Transverse colon (tissue), 4 donors: ENCODE measurements at regions not wholly inside any gene's neighbourhood (a gene's known extent, or its start where the extent isn't known, plus 50 kb on each side); places are given as distances from the start of the nearest gene placed in this dataset.

ENCODE experiments used
- DNase-seq: peaks from one replicate; pipeline ENCODE4 v3.0.0-alpha.2; 2019
- H3K27ac ChIP-seq, 4 donors: fragments of 200-600 bp; sonication (generic); 2 replicates each; pipeline ENCODE4 v1.5.1; 2016 to 2018; ENCODE audit warnings: inconsistent platforms in 4 of 4
- H3K27me3 ChIP-seq: fragments of 200-600 bp; sonication (generic); 2 replicates; pipeline ENCODE4 v1.5.1; 2017; ENCODE audit warnings: inconsistent platforms
- H3K36me3 ChIP-seq, 4 donors: fragments of 200-600 bp; sonication (generic); 2 replicates each; pipeline ENCODE4 v1.5.1; 2017 to 2019; ENCODE audit warnings: inconsistent platforms in 4 of 4
- H3K4me1 ChIP-seq, 4 donors: fragments of 200-600 bp; sonication (generic); 2 replicates each; pipeline ENCODE4 v1.5.1; 2017 to 2020; ENCODE audit warnings: inconsistent platforms in 4 of 4
- H3K4me3 ChIP-seq, 4 donors: fragments of 200-600 bp; sonication (generic); 1 replicate in 1 of 4; 2 replicates in 3 of 4; pipeline versions ENCODE4 v1.5.1 to v1.6.1; 2017 to 2019; ENCODE audit warnings: inconsistent platforms in 4 of 4
- H3K9me3 ChIP-seq, 2 donors: fragments of 200-600 bp; sonication (generic); 2 replicates each; pipeline ENCODE4 v1.5.1; 2017 to 2019; ENCODE audit warnings: inconsistent platforms in 2 of 2
- EP300 ChIP-seq: sonication (generic); formaldehyde crosslinking; IDR thresholded peaks from one replicate; pipeline ENCODE4 v1.6.1; 2017; ENCODE audit warnings: antibody characterized with exemption, low read depth
- POLR2A ChIP-seq: fragments of 450-650 bp; IDR thresholded peaks from one replicate; pipeline ENCODE4 v1.6.1; 2016; ENCODE audit warnings: antibody characterized with exemption, mild to moderate bottlenecking, moderate library complexity
- POLR2AphosphoS5 ChIP-seq, 3 donors: sonication (generic); formaldehyde crosslinking; IDR thresholded peaks; one replicate each; pipeline ENCODE4 v1.6.1; 2016; ENCODE audit warnings: antibody characterized with exemption in 3 of 3
- WGBS, 2 donors: methylation state at CpG; one replicate each; pipeline ENCODE4 v1.1.5; 2018; ENCODE audit warnings: low coverage in 1 of 2; 5-methylcytosine and 5-hydroxymethylcytosine counted together
- in situ Hi-C, 4 donors: fragments of 200-750 bp; cut with MboI; loops; one replicate each; pipeline versions ENCODE4 v1.15.0 to v1.15.1; 2017; ENCODE audit warnings: low sequenced_read_pairs in 3 of 4, low pct_ligation_motif_present in 1 of 4, low pct_unique_long_range_greater_than_20kb in 1 of 4
- intact Hi-C: fragments of 100-400 bp; cut with DNase I; formaldehyde crosslinking; loops from one replicate; pipeline ENCODE4 v1.15.1; 2023; ENCODE audit warnings: low total_unique reads
- TF ChIP-seq, protein P1 (sequence below), 5 experiments: fragments of 200-600 bp in 3 of 5; fragments of 450-650 bp in 2 of 5; sonication (generic) in 3 of 5; IDR thresholded peaks; 1 replicate in 2 of 5; 2 replicates in 3 of 5; pipeline ENCODE4 v1.5.1; 2016 to 2017; ENCODE audit warnings: antibody characterized with exemption in 5 of 5, inconsistent platforms in 3 of 5, mild to moderate bottlenecking in 2 of 5, moderate library complexity in 1 of 5

DNA sequence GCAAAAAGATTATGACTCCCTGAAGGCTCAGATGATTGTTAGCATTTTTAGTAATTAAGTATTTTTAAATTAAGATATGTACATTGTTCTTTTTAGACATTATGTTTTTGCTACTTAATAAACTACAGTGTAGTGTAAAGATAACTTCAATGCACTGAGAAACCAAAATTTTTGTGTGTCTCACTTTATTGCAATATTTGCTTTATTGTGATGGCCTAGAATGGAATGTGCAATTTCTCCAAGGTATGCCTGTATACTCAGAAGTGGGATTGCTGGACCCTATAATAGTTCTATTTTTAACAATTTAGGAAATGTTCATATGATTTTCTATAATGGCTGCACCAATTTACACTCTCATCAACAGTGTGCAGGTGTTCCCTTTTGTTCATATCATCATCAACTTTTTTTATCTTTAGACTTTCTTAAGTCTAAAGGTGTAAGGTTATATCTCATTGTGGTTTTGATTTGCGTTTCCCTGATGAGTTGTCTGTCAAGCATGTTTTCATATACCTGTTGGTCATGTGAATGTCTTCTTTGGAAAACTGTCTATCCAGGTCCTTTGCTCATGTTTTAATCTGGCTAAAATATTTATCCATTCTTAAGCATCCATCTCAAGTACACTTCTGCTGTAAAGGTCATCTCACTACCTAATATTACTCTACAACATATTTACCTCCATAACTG is 1323.5 kb upstream of the LRRTM3 start:
- Histone ChIP-seq H3K9me3 (peaks cover 5 to 13% of the 10 kb centered on the region in 2 donors), H3K27ac (no peak overlapping the region), H3K4me1 (no peaks in the 10 kb centered on the region), H3K27me3 (no peaks in the 10 kb centered on the region), H3K36me3 (no peaks in the 10 kb centered on the region), H3K4me3 (no peak overlapping the region)
- WGBS, 2 donors: 79 to 100% methylated on average over 1 of the region's 1 CpG
- intact Hi-C loops (no loop called here), in situ Hi-C loops (no loop called here)
- TF ChIP-seq POLR2AphosphoS5 (IDR thresholded peaks at IDR 0.05) (no peak), EP300 (no peak), POLR2A (no peak)
- TF ChIP-seq, protein P1, sequence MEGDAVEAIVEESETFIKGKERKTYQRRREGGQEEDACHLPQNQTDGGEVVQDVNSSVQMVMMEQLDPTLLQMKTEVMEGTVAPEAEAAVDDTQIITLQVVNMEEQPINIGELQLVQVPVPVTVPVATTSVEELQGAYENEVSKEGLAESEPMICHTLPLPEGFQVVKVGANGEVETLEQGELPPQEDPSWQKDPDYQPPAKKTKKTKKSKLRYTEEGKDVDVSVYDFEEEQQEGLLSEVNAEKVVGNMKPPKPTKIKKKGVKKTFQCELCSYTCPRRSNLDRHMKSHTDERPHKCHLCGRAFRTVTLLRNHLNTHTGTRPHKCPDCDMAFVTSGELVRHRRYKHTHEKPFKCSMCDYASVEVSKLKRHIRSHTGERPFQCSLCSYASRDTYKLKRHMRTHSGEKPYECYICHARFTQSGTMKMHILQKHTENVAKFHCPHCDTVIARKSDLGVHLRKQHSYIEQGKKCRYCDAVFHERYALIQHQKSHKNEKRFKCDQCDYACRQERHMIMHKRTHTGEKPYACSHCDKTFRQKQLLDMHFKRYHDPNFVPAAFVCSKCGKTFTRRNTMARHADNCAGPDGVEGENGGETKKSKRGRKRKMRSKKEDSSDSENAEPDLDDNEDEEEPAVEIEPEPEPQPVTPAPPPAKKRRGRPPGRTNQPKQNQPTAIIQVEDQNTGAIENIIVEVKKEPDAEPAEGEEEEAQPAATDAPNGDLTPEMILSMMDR (IDR thresholded peaks at IDR 0.05): no peak
- no peak for DNase-seq

DNA sequence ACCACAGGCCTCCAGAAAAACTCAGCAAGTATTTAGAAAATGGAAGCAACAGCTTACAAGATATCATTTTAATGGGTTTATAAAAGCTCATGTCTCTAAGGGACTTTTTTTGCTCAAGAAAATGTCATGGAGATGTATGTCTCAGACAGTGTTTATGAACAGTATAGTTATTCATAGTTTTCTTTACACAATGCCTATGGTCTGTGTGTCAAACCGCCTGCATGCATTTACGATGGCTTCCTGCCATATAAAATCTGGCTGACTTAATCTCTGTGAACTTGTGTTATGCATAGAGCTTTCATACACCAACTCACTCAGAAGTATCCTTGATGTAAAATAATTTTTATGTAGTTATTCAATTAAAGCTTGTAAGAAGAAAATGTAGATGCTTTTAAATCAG is 1314.2 kb upstream of the LRRTM3 start:
- WGBS, 2 donors: 17 to 51% methylated on average over 2 of the region's 2 CpGs

DNA sequence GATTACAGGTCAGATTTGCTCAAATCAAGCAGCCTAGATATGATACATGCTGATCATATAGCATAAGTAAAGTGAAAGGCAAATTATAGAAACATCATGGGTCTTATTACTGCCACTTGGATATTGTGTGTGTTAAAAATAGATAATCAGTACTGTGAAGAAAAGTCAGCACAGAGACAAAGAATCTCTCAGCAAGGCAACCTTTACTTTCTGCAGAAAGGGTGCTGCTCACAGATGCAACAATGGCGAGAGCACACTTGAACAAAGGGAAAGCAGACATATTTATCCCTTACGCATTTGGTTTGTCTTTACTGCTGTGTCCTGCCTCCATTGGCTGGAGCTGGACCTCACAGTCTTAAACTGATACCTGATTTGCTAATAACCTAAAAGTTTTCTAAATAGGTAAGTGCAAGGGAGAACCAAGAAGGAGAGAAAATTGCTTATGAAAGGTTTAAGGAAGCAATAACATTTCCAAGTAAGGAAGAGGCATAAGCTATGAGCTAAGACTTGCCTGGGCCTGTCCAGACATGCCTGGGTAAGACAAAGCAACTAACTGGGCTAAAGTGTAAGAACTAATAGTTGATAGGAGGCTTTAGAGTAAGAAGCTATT is 1310.8 kb upstream of the LRRTM3 start:
- no peaks in the 10 kb centered on the region for H3K27me3 ChIP-seq
- intact Hi-C loops: no loop called here
- no peaks in the 10 kb centered on the region for H3K4me1 ChIP-seq
- H3K4me3 ChIP-seq: no peak overlapping the region
- in situ Hi-C loops: no loop called here
- no peaks in the 10 kb centered on the region for H3K36me3 ChIP-seq
- TF ChIP-seq, protein P1 (IDR thresholded peaks at IDR 0.05): no peak
- TF ChIP-seq POLR2A (no peak), EP300 (no peak), POLR2AphosphoS5 (IDR thresholded peaks at IDR 0.05) (no peak)
- no peak for DNase-seq
- no peak overlapping the region for H3K27ac ChIP-seq
- 84 to 100% methylated on average over 2 of the region's 2 CpGs for WGBS, 2 donors
- peaks cover 4 to 10% of the 10 kb centered on the region in 2 donors for H3K9me3 ChIP-seq

More for the DNA sequence above, 1314.2 kb upstream of the LRRTM3 start:
- H3K27me3 ChIP-seq: no peaks in the 10 kb centered on the region
- in situ Hi-C loops (no loop called here), intact Hi-C loops (no loop called here)
- DNase-seq: no peak
- no peak overlapping the region for H3K27ac ChIP-seq
- peaks cover 4 to 10% of the 10 kb centered on the region in 2 donors for H3K9me3 ChIP-seq
- no peaks in the 10 kb centered on the region for H3K4me1 ChIP-seq
- H3K4me3 ChIP-seq: no peak overlapping the region
- H3K36me3 ChIP-seq: no peaks in the 10 kb centered on the region
- TF ChIP-seq POLR2A (no peak), EP300 (no peak), POLR2AphosphoS5 (IDR thresholded peaks at IDR 0.05) (no peak)
- TF ChIP-seq, protein P1 (IDR thresholded peaks at IDR 0.05): no peak

DNA sequence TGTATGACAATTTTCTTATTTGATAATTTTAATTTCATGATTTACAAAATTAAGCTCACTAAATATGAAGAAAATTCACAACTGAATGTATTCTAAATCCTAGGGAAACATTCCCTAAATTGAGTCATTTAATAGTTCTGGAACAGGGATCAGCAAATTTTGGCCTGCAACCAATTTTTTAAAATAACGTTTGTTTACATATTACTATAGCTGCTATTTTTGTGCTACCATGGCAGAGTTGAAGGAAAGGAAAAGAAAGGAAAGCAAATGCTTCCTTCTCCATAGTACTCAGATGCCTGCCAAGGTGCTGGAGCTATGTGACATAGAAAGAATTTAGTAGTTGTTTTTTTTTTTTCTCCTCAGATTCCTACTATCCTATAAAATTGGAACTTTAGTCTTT is 1307.7 kb upstream of the LRRTM3 start:
- WGBS, 2 donors: 22 to 41% methylated on average over 1 of the region's 1 CpG
- TF ChIP-seq, protein P1 (IDR thresholded peaks at IDR 0.05): no peak
- TF ChIP-seq POLR2AphosphoS5 (IDR thresholded peaks at IDR 0.05): no peak
- Histone ChIP-seq H3K36me3 (no peaks in the 10 kb centered on the region), H3K4me3 (no peak overlapping the region), H3K27me3 (no peaks in the 10 kb centered on the region), H3K27ac (no peak overlapping the region), H3K9me3 (peaks cover 4 to 10% of the 10 kb centered on the region in 2 donors), H3K4me1 (no peaks in the 10 kb centered on the region)
- in situ Hi-C loops: no loop called here
- intact Hi-C loops: no loop called here
- DNase-seq: no peak
